Breast epithelium (tissue), 3 donors: ENCODE measurements at regions not wholly inside any gene's neighbourhood (a gene's known extent, or its start where the extent isn't known, plus 50 kb on each side); places are given as distances from the start of the nearest gene placed in this dataset.

Experiments
- POLR2A ChIP-seq: fragments of 450-650 bp; IDR thresholded peaks from one replicate; pipeline ENCODE4 v1.6.1; 2016; ENCODE audit warnings: antibody characterized with exemption, mild to moderate bottlenecking, moderate library complexity
- POLR2AphosphoS5 ChIP-seq, 3 donors: sonication (generic); formaldehyde crosslinking; IDR thresholded peaks; one replicate each; pipeline ENCODE4 v1.6.1; 2017; ENCODE audit warnings: antibody characterized with exemption in 3 of 3
- TF ChIP-seq, protein P1 (sequence below), 3 donors: fragments of 450-650 bp; IDR thresholded peaks; one replicate each; pipeline ENCODE4 v1.5.1; 2016 to 2017; ENCODE audit warnings: antibody characterized with exemption in 3 of 3, mild to moderate bottlenecking in 3 of 3, moderate library complexity in 3 of 3

- TF ChIP-seq POLR2AphosphoS5 (IDR thresholded peaks at IDR 0.05) = no peak
- no peak for TF ChIP-seq POLR2A
- TF ChIP-seq, protein P1, sequence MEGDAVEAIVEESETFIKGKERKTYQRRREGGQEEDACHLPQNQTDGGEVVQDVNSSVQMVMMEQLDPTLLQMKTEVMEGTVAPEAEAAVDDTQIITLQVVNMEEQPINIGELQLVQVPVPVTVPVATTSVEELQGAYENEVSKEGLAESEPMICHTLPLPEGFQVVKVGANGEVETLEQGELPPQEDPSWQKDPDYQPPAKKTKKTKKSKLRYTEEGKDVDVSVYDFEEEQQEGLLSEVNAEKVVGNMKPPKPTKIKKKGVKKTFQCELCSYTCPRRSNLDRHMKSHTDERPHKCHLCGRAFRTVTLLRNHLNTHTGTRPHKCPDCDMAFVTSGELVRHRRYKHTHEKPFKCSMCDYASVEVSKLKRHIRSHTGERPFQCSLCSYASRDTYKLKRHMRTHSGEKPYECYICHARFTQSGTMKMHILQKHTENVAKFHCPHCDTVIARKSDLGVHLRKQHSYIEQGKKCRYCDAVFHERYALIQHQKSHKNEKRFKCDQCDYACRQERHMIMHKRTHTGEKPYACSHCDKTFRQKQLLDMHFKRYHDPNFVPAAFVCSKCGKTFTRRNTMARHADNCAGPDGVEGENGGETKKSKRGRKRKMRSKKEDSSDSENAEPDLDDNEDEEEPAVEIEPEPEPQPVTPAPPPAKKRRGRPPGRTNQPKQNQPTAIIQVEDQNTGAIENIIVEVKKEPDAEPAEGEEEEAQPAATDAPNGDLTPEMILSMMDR (IDR thresholded peaks at IDR 0.05) = no peak
These were observed 72.3 kb downstream of the MACIR start for GRCh38 chr5:103330875-103331274.
